Transverse colon (tissue), 4 donors: ENCODE measurements at regions not wholly inside any gene's neighbourhood (a gene's known extent, or its start where the extent isn't known, plus 50 kb on each side); places are given as distances from the start of the nearest gene placed in this dataset.
A peak's percentile ranks its signal among the peaks of the same experiment; 100 is the strongest.
"Not testable (repeated sequence)": the region's sequence is repeated elsewhere in the genome, so short reads cannot be mapped to it uniquely, and the experiment has no call there.

Experiments used
- DNase-seq: peaks from one replicate; pipeline ENCODE4 v3.0.0-alpha.2; 2019
- H3K27ac ChIP-seq, 4 donors: fragments of 200-600 bp; sonication (generic); 2 replicates each; pipeline ENCODE4 v1.5.1; 2016 to 2018; ENCODE audit warnings: inconsistent platforms in 4 of 4
- H3K27me3 ChIP-seq: fragments of 200-600 bp; sonication (generic); 2 replicates; pipeline ENCODE4 v1.5.1; 2017; ENCODE audit warnings: inconsistent platforms
- H3K36me3 ChIP-seq, 4 donors: fragments of 200-600 bp; sonication (generic); 2 replicates each; pipeline ENCODE4 v1.5.1; 2017 to 2019; ENCODE audit warnings: inconsistent platforms in 4 of 4
- H3K4me1 ChIP-seq, 4 donors: fragments of 200-600 bp; sonication (generic); 2 replicates each; pipeline ENCODE4 v1.5.1; 2017 to 2020; ENCODE audit warnings: inconsistent platforms in 4 of 4
- H3K4me3 ChIP-seq, 4 donors: fragments of 200-600 bp; sonication (generic); 1 replicate in 1 of 4; 2 replicates in 3 of 4; pipeline versions ENCODE4 v1.5.1 to v1.6.1; 2017 to 2019; ENCODE audit warnings: inconsistent platforms in 4 of 4
- H3K9me3 ChIP-seq, 2 donors: fragments of 200-600 bp; sonication (generic); 2 replicates each; pipeline ENCODE4 v1.5.1; 2017 to 2019; ENCODE audit warnings: inconsistent platforms in 2 of 2
- CTCF ChIP-seq, 5 experiments: fragments of 200-600 bp in 3 of 5; fragments of 450-650 bp in 2 of 5; sonication (generic) in 3 of 5; IDR thresholded peaks; 1 replicate in 2 of 5; 2 replicates in 3 of 5; pipeline ENCODE4 v1.5.1; 2016 to 2017; ENCODE audit warnings: antibody characterized with exemption in 5 of 5, inconsistent platforms in 3 of 5, mild to moderate bottlenecking in 2 of 5, moderate library complexity in 1 of 5
- EP300 ChIP-seq: sonication (generic); formaldehyde crosslinking; IDR thresholded peaks from one replicate; pipeline ENCODE4 v1.6.1; 2017; ENCODE audit warnings: antibody characterized with exemption, low read depth
- POLR2A ChIP-seq: fragments of 450-650 bp; IDR thresholded peaks from one replicate; pipeline ENCODE4 v1.6.1; 2016; ENCODE audit warnings: antibody characterized with exemption, mild to moderate bottlenecking, moderate library complexity
- POLR2AphosphoS5 ChIP-seq, 3 donors: sonication (generic); formaldehyde crosslinking; IDR thresholded peaks; one replicate each; pipeline ENCODE4 v1.6.1; 2016; ENCODE audit warnings: antibody characterized with exemption in 3 of 3
- WGBS, 2 donors: methylation state at CpG; one replicate each; pipeline ENCODE4 v1.1.5; 2018; ENCODE audit warnings: low coverage in 1 of 2; 5-methylcytosine and 5-hydroxymethylcytosine counted together
- in situ Hi-C, 4 donors: fragments of 200-750 bp; cut with MboI; loops; one replicate each; pipeline versions ENCODE4 v1.15.0 to v1.15.1; 2017; ENCODE audit warnings: low sequenced_read_pairs in 3 of 4, low pct_ligation_motif_present in 1 of 4, low pct_unique_long_range_greater_than_20kb in 1 of 4
- intact Hi-C: fragments of 100-400 bp; cut with DNase I; formaldehyde crosslinking; loops from one replicate; pipeline ENCODE4 v1.15.1; 2023; ENCODE audit warnings: low total_unique reads

GRCh38 chr11:22106566-22106965 lies 86.3 kb upstream of the ANO5 start:
- in situ Hi-C loops, result no loop called here
- intact Hi-C loops, result no loop called here
- H3K4me3 ChIP-seq, result no peak overlapping the region
- no peak for TF ChIP-seq POLR2AphosphoS5 (IDR thresholded peaks at IDR 0.05)
- TF ChIP-seq EP300, result no peak
- TF ChIP-seq POLR2A, result no peak
- no peak for TF ChIP-seq CTCF (IDR thresholded peaks at IDR 0.05)
- no peaks in the 10 kb centered on the region for H3K27me3 ChIP-seq
- H3K27ac ChIP-seq, result no peak overlapping the region
- H3K9me3 ChIP-seq, result no peaks in the 10 kb centered on the region
- no peaks in the 10 kb centered on the region for H3K36me3 ChIP-seq
- no peaks in the 10 kb centered on the region for H3K4me1 ChIP-seq
- no peak for DNase-seq
- 59 to 67% methylated on average over 1 to 2 of the region's 2 CpGs for WGBS, 2 donors

- 60 to 61% methylated on average over 1 to 3 of the region's 3 CpGs for whole genome bisulfite sequencing, 2 donors
- Histone ChIP-seq H3K27me3 (no peaks in the 10 kb centered on the region), H3K27ac (no peak overlapping the region), H3K4me3 (no peak overlapping the region), H3K4me1 (no peaks in the 10 kb centered on the region), H3K9me3 (no peaks in the 10 kb centered on the region), H3K36me3 (no peaks in the 10 kb centered on the region)
- intact Hi-C loops (no loop called here), in situ Hi-C loops (no loop called here)
- no peak for DNase-seq
- TF ChIP-seq POLR2AphosphoS5 (IDR thresholded peaks at IDR 0.05) (no peak), POLR2A (no peak), CTCF (IDR thresholded peaks at IDR 0.05) (no peak), EP300 (no peak)
Observed at GRCh38 chr11:22115470-22116029, 77.3 kb upstream of the ANO5 start.

- DNase-seq, H3K9me3 ChIP-seq, H3K27ac ChIP-seq, H3K27me3 ChIP-seq, H3K36me3 ChIP-seq, H3K4me3 ChIP-seq, H3K4me1 ChIP-seq, intact Hi-C loops: not testable (repeated sequence)
- whole genome bisulfite sequencing, 2 donors, result 80% methylated on average over 2 of the region's 2 CpGs; no CpG with 5 or more reads in 1 of the 2 donors
- in situ Hi-C loops, result loop anchor here in 1 of 4 donors (25.0 kb wide), 1 partner anchor 1491 kb away; no protein-coding TSS in a partner anchor
Observed at GRCh38 chr11:22127981-22128380, 64.9 kb upstream of the ANO5 start.

GRCh38 chr11:22130462-22131053 lies 62.3 kb upstream of the ANO5 start:
- Histone ChIP-seq H3K9me3 (no peaks in the 10 kb centered on the region), H3K36me3 (no peaks in the 10 kb centered on the region), H3K4me3 (no peak overlapping the region), H3K27ac (no peak overlapping the region), H3K27me3 (no peaks in the 10 kb centered on the region), H3K4me1 (no peaks in the 10 kb centered on the region)
- in situ Hi-C loops (loop anchor here in 1 of 4 donors (25.0 kb wide), 1 partner anchor 1493 kb away; no protein-coding TSS in a partner anchor), intact Hi-C loops (no loop called here)
- DNase-seq, result no peak
- 27% methylated on average over 3 of the region's 3 CpGs; no CpG with 5 or more reads in 1 of the 2 donors for WGBS, 2 donors
- TF ChIP-seq CTCF (IDR thresholded peaks at IDR 0.05) (peak in 1 of 5 experiments; percentile 11), POLR2AphosphoS5 (IDR thresholded peaks at IDR 0.05) (no peak)

- H3K27me3 ChIP-seq, result no peaks in the 10 kb centered on the region
- no peaks in the 10 kb centered on the region for H3K4me1 ChIP-seq
- H3K36me3 ChIP-seq, result no peaks in the 10 kb centered on the region
- no peak overlapping the region for H3K4me3 ChIP-seq
- intact Hi-C loops (no loop called here), in situ Hi-C loops (loop anchor here in 1 of 4 donors (25.0 kb wide), 1 partner anchor 1496 kb away; no protein-coding TSS in a partner anchor)
- TF ChIP-seq CTCF (IDR thresholded peaks at IDR 0.05) (no peak), POLR2A (no peak), POLR2AphosphoS5 (IDR thresholded peaks at IDR 0.05) (no peak), EP300 (no peak)
- H3K27ac ChIP-seq, result no peak overlapping the region
- H3K9me3 ChIP-seq, result no peaks in the 10 kb centered on the region
- DNase-seq, result no peak
Observed at GRCh38 chr11:22133776-22134175, 59.1 kb upstream of the ANO5 start.
